ENCODE measurements at regions not wholly inside any gene's neighbourhood (a gene's known extent, or its start where the extent isn't known, plus 50 kb on each side); places are given as distances from the start of the nearest gene placed in this dataset.

GRCh38 chr14:22007784-22008412 is 334.3 kb upstream of the OR4E1 start:
- TF ChIP-seq ATF7 (IDR thresholded peaks at IDR 0.05; ENCODE audit: low read depth) = no peak
- TF ChIP-seq BCL11A (IDR thresholded peaks at IDR 0.05; ENCODE audit: low read depth, low read length) = no peak
- TF ChIP-seq NR2C2 (IDR thresholded peaks at IDR 0.05; ENCODE audit: borderline replicate concordance, control insufficient read depth, insufficient read length, low read depth) = no peak
